Suprapubic skin (tissue), 4 donors: ENCODE measurements at regions not wholly inside any gene's neighbourhood (a gene's known extent, or its start where the extent isn't known, plus 50 kb on each side); places are given as distances from the start of the nearest gene placed in this dataset.

Experiments
- CTCF ChIP-seq, 2 donors: fragments of 200-600 bp in 1 of 2; fragments of 450-650 bp in 1 of 2; sonication (generic) in 1 of 2; IDR thresholded peaks; one replicate each; pipeline ENCODE4 v1.5.1; 2016 to 2019; ENCODE audit warnings: antibody characterized with exemption in 2 of 2, mild to moderate bottlenecking in 1 of 2, moderate library complexity in 1 of 2
- POLR2A ChIP-seq, 2 donors: fragments of 450-650 bp; IDR thresholded peaks; one replicate each; pipeline ENCODE4 v1.6.1; 2017; ENCODE audit warnings: antibody characterized with exemption in 2 of 2, mild to moderate bottlenecking in 2 of 2, moderate library complexity in 2 of 2
- POLR2AphosphoS5 ChIP-seq, 3 donors: sonication (generic); formaldehyde crosslinking; IDR thresholded peaks; one replicate each; pipeline ENCODE4 v1.6.1; 2017; ENCODE audit warnings: antibody characterized with exemption in 3 of 3

GRCh38 chr5:100643473-100643872 is 108.3 kb downstream of the FAM174A start:
- no peak for TF ChIP-seq CTCF (IDR thresholded peaks at IDR 0.05)
- TF ChIP-seq POLR2A (IDR thresholded peaks at IDR 0.05) = no peak
- no peak for TF ChIP-seq POLR2AphosphoS5 (IDR thresholded peaks at IDR 0.05)
